Neural progenitor cell (in vitro differentiated cells): ENCODE measurements at regions not wholly inside any gene's neighbourhood (a gene's known extent, or its start where the extent isn't known, plus 50 kb on each side); places are given as distances from the start of the nearest gene placed in this dataset.

Experiments
- CTCF ChIP-seq: fragments of 200-600 bp; sonication (generic); IDR thresholded peaks from 2 replicates; pipeline ENCODE4 v1.5.1; 2017; ENCODE audit warnings: antibody characterized with exemption, mild to moderate bottlenecking
- EZH2phosphoT487 ChIP-seq: fragments of 200-600 bp; sonication (generic); IDR thresholded peaks from 2 replicates; pipeline ENCODE4 v1.6.1; 2017; ENCODE audit warnings: antibody characterized with exemption

DNA sequence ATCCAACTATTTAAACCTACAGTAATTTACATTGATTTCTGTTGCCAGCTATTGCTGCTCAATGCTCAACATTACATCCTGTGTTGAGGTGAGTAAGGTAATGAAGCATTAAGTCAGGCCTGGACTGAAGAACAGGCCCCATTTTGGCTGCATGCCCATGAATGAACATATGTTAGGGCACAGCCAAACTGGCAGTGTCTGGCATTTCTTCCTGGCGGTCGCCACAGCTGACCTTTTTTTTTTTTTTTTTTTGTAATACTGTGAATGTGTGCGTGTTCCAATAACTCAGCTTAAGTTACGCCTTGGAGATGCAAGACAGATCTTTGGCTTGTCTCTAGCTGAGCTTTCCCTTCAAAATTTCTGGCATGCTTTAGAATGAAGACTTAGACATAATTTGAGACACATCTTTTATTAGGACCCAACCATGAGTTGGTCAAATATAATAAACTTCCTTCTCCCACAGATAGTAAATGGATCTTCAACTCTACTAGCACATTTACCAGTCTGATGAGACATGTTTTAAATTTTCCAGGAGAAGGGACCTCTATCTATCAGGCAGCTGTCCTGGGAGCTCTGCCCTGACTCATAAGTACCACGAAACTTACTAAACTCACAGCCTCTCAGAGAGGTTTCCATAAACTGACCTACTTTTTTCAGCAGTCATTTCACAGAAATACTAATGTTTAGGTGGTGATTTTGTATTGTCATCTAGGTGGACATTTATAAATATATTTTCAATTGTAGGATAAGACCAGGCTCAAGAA is 341.1 kb upstream of the RUNX1 start:
- TF ChIP-seq EZH2phosphoT487 (no peak), CTCF (no peak)
